ACHN (cell line): ENCODE measurements at regions not wholly inside any gene's neighbourhood (a gene's known extent, or its start where the extent isn't known, plus 50 kb on each side); places are given as distances from the start of the nearest gene placed in this dataset.

Experiments
- DNase-seq: peaks from one replicate; pipeline ENCODE4 v3.0.0-alpha.2; 2015
- in situ Hi-C: cut with HindIII; loops from 2 replicates; pipeline ENCODE4 v1.10.0; 2017; ENCODE audit warnings: low sequenced_read_pairs, low pct_ligation_motif_present, low pct_unique_long_range_greater_than_20kb

GRCh38 chr12:88805692-88806091, 225.4 kb upstream of the KITLG start:
- in situ Hi-C loops: no loop called here
- no peak for DNase-seq

DNA sequence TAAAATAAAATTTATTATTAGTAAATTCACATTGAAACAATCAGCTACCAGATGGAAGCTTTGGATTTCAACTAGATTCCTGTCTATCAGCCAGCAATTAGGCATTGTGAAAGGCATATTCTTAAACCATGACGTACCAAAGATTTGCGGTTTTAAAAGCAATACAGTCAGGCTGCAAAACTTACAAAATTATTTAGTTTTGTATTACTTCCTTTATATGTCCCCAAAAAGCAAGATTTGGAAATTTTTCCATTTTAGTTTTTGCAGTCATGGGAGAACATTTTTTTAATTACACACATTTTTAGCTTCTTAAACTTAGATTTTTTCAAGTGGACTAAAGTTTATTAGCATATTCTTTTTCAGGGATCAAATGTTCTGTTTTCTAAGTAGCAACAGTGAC, 225.0 kb upstream of the KITLG start:
- no peak for DNase-seq
- in situ Hi-C loops: no loop called here

DNA sequence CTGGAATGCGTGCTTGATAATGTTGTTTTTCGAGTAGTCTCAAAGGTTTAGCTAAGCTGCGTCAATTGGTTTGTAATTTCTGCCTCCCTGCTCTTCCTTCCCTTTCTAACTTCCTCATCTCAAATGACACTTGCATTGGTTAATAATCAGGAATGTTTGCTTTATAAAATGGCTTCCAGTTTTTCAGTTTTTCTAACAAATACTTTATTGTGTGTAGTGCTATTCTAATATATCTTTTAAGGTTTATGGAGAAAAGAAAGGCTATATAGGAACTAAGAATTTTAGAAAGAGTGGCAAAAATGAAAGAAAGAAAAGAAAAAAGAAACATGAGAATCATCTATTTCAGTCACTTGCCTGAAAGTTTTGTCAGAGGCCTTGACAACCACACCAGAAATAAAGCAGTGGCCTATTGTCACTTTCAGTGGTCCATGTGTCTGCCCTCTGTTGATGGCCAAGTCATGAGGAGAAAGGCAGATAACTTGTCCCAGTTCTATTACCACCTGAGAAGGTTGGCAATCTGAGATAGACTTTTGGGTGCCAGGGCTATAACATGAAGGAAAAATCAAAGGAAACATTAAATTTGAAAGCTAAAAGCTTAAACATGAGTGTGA, 221.9 kb upstream of the KITLG start:
- DNase-seq: no peak
- in situ Hi-C loops: no loop called here

DNA sequence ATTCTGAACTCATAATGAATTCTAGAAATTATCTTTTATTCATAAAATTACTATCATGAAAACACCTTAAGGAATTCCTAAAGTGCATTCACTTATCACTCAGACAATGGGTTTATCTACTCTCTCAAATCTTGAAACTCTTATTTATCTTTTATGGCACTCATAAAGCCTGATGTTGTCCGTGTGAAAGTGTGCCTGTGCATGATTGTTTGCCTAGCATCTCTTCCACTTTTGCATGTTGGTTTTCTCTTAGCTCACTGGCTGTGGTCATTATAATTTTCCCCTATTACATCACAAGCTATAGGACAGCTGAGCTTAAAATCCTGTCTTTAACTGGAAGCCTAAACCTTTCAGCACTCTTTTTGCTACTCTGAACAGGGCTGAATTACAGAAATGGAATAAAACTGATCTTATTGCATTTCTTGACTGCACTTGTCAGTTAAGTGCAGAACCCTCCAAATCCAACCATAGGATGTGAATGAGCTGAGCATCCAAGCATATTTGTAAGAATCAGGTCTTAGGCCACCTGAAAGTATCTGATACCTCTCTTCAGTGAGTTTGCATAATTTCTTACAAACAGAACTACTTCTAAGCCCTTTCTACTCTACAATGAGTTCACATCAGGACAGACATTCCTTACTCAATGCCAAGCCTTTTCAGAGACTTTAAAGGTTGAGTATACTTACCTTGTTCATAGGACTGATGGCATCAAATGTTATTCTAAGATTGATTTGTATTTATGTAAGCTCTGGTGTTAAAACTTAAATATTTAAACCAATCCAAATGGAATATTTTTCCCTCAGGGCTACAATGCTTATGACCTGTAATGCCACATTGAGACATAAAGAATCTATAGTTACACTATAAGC, 221.2 kb upstream of the KITLG start:
- in situ Hi-C loops: no loop called here
- no peak for DNase-seq

DNA sequence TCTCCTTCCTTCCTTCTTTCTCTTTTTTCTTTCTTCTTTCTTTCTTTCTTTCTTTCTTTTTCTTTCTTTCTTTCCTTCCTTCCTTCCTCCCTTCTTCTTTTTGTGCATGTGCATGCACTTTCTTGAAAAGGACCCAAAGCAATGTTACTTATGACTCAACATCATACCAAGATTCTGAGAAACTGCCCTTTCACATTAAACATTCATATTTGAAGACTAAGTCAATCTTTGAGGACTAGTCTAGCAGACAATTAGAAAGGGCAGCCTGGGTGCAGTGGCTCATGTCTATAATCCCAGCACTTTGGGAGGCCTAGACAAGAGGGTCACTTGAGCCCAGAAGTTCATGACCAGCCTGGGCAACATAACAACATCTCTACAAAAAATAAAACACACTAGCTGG, 212.8 kb upstream of the KITLG start:
- in situ Hi-C loops: no loop called here
- DNase-seq: no peak

- in situ Hi-C loops: no loop called here
- DNase-seq: no peak
These were observed 210.0 kb upstream of the KITLG start for GRCh38 chr12:88790231-88790630.

DNA sequence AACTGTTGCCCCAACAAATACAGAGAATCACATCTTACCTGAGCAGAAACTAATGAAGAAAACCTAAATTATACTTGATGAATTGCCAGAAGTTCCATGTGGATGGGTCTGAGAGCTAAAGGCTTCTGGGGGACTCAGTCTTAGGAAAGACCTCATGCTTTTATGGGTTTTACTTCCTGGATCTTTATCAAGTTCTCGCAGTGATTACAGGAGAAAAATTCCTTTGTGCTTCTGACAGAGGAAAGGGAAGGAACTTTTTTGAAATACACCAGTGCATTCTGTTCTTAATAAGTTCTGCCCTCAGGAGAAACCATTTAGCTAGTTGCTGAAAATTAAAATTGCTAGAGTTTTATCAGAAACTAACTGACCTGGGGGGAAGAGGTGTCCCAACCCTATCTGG, 203.9 kb upstream of the KITLG start:
- no peak for DNase-seq
- in situ Hi-C loops: no loop called here

DNA sequence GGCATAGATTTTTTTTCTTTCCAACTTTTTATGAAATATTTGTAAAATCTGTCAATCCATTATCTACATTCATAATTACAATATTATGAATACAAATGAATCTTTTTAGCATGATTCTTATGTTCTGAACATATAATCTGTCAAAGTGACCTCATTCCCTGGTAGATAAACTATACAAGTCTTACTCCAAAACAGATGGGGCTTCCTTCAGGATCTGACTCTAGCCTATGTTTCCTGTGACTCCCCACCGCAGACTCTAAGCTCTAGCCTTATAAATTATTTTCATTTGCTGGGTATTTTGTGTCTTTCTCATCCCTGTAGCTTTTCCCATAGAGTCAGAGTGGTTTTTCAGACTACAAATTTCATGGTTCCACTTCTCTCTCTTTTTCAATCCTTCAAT, 202.1 kb upstream of the KITLG start:
- no peak for DNase-seq
- in situ Hi-C loops: no loop called here

- no peak for DNase-seq
- in situ Hi-C loops: no loop called here
These were observed 201.6 kb upstream of the KITLG start for GRCh38 chr12:88781909-88782308.

DNA sequence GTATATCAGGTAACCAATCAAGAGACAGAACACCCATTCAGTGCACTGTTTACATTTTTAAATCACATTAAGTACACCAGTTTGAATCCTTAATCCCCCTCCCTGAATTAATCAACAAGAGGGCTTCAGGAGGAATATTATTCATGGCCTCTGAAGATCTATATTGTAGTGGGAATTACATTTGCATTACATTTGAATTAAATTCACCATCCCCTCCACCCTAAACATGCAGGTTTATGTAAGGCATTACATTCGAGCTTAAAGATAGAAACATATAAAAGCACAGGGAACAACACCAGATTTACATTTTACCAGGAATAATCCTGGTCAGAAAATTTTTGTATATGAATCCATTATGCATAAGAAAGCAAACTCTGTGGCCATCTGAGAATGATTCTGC, 197.8 kb upstream of the KITLG start:
- in situ Hi-C loops: no loop called here
- DNase-seq: no peak

GRCh38 chr12:88775742-88776151, 195.5 kb upstream of the KITLG start:
- peak; percentile 23 for DNase-seq
- in situ Hi-C loops: no loop called here

GRCh38 chr12:88767699-88768098, 187.4 kb upstream of the KITLG start:
- no peak for DNase-seq
- in situ Hi-C loops: no loop called here

DNA sequence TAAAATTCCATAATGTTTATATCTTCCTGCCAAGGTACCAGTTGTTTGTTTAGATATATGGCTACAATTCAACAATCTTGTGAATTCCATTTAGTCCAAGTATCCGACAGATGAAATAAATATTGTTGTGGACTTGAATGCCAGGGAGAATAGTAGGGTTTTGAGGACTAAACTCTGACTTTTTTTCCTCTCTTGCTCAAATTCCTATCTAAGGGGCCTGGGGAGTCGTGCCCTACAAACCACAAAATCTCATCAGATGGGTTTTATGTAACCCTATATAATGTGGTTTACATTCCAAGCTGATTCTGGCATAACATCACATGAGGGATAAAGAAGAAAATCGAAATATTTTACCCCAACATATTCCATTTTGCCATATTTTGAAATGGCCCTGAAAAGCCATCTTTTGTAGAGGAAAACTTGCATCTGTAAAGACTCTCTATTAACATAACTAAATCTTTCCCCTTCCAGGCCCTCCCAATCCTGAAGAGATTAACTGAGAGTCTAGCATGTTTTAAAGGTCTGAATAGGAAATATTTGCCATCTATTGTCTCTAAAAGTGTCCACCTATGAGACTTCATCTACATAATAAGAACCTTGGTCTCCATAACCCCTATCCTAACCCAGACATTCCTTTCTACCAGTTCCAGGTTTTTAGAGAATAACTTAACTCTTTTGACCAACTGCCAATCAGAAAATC, 184.7 kb upstream of the KITLG start:
- in situ Hi-C loops: no loop called here
- DNase-seq: no peak

DNA sequence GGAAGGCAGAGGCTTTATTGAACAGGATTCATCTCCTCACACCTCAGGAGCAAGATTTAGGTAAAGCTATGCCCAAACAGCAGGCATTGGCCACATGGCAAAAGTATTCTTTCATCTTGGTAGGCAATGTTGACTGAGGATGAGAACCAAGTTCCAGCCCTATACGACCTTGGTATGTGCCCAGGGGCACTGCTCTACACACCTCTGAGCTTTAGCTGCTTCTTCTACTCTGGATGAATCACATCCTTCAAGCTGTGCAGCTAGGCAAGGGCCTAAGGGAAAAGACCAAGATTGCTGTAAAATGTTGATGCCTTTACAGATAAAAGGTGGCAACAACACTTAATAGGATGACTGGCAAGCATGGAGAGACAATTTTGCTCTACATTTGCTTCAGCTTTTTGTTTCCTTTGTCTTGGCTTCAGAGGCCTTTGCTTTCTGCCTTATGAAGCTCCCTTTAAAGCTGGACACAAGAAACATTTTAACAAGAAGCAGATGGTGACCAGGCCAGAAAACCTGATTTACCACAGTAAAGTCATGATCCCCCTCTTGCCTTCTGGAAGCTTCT, 183.3 kb upstream of the KITLG start:
- DNase-seq: no peak
- in situ Hi-C loops: no loop called here

GRCh38 chr12:88758176-88758575, 177.9 kb upstream of the KITLG start:
- in situ Hi-C loops: no loop called here
- DNase-seq: no peak

- in situ Hi-C loops: no loop called here
- DNase-seq: no peak
These were observed 176.6 kb upstream of the KITLG start for GRCh38 chr12:88756917-88757316.

DNA sequence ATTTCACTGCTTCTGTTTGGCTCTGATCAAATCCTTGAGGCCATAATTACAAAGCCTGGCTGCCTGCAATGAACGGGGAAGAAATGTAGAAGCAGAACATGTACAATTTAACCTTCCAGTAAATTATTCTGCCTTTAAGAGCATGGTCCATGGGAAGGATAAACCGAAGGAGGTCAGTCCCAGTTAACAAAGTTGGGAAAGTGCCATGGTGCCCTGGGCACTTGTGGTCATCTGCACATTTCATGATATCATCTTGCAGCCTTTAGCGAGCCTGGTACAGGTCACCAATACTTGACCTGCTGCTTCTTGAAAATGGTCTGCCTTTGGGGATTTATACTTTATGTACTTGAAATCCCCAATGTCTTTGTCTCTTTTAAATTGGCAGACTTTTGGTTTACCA, 175.9 kb upstream of the KITLG start:
- in situ Hi-C loops: no loop called here
- DNase-seq: no peak

DNA sequence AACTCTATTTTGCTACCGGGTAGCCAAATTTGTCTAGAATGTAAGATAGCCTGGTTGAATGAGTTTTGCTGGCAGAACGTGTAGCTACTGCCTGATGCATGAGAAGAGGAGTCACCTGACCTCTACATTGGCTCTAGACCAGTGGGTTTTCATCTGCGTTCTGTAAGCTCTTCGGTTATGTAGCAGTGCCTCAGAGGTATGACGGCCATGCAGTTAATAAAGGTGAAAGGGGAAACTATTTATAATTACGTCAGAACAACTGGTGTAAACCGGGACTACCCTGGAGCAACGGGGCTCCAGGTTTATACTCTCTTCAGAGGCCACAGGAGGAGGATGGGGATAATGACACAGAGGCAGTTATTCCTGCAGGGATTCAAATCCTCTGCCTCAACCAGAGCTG, 173.4 kb upstream of the KITLG start:
- in situ Hi-C loops: no loop called here
- DNase-seq: peak; percentile 74

DNA sequence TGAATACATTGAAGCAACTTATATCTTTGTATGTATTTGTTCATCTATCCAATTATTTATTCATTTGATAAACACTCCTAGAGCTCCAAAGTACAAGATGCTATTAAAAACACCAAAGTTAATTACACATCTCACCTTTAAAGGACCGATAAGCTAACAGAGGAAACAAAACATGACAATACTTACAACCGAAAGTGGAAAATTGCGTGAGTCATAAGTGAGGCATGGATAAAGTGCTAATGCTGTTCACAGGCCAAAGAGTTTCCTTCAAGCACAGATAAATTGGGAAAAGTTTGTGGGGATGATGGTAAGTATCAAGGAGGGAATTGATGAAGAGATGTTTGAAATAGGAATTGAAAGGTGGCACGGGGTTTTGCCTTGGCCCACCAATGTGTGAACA, 172.8 kb upstream of the KITLG start:
- in situ Hi-C loops: no loop called here
- DNase-seq: peak; percentile 83
